ENCODE measurements at regions not wholly inside any gene's neighbourhood (a gene's known extent, or its start where the extent isn't known, plus 50 kb on each side); places are given as distances from the start of the nearest gene placed in this dataset.

- no peak for TF ChIP-seq CTCF (IDR thresholded peaks at IDR 0.05)
- H3K9me3 ChIP-seq = no peaks in the 10 kb centered on the region
- H3K27me3 ChIP-seq = no peaks in the 10 kb centered on the region
- no peak for ATAC-seq
- no peaks in the 10 kb centered on the region for H3K36me3 ChIP-seq
- DNase-seq = peak in 2 of 4 donors; percentile 24 to 47
- H3K4me1 ChIP-seq = no peaks in the 10 kb centered on the region
- no peak overlapping the region for H3K27ac ChIP-seq
- H3K4me3 ChIP-seq = no peak overlapping the region
- intact Hi-C loops (cut with DNase I) = no loop called here
These were observed 113.5 kb upstream of the CTTNBP2 start for GRCh38 chr7:117986645-117987269.

GRCh38 chr7:117990834-117991233, 117.6 kb upstream of the CTTNBP2 start:
- Histone ChIP-seq H3K4me1 (no peaks in the 10 kb centered on the region), H3K4me3 (no peak overlapping the region), H3K27ac (no peak overlapping the region), H3K36me3 (no peaks in the 10 kb centered on the region), H3K27me3 (no peaks in the 10 kb centered on the region), H3K9me3 (no peaks in the 10 kb centered on the region)
- no peak for ATAC-seq
- intact Hi-C loops (cut with DNase I) = no loop called here
- no peak for TF ChIP-seq CTCF (IDR thresholded peaks at IDR 0.05)
- no peak for DNase-seq

- intact Hi-C loops (cut with DNase I) = no loop called here
- no peaks in the 10 kb centered on the region for H3K9me3 ChIP-seq
- ATAC-seq (no peak), DNase-seq (no peak)
- no peak for TF ChIP-seq CTCF (IDR thresholded peaks at IDR 0.05)
- H3K27ac ChIP-seq = no peak overlapping the region
- H3K4me1 ChIP-seq = no peaks in the 10 kb centered on the region
- H3K4me3 ChIP-seq = no peak overlapping the region
- no peaks in the 10 kb centered on the region for H3K36me3 ChIP-seq
- H3K27me3 ChIP-seq = no peaks in the 10 kb centered on the region
These were observed 119.6 kb upstream of the CTTNBP2 start for GRCh38 chr7:117992635-117993376.

- Histone ChIP-seq H3K9me3 (no peaks in the 10 kb centered on the region), H3K4me3 (no peak overlapping the region), H3K4me1 (no peaks in the 10 kb centered on the region), H3K36me3 (no peaks in the 10 kb centered on the region), H3K27me3 (no peaks in the 10 kb centered on the region), H3K27ac (no peak overlapping the region)
- ATAC-seq (peak; percentile 56), DNase-seq (no peak)
- intact Hi-C loops (cut with DNase I) = no loop called here
- peak; percentile 14 to 23 for TF ChIP-seq CTCF (IDR thresholded peaks at IDR 0.05)
These were observed 120.2 kb upstream of the CTTNBP2 start for GRCh38 chr7:117993377-117994003.
